ENCODE measurements at regions not wholly inside any gene's neighbourhood (a gene's known extent, or its start where the extent isn't known, plus 50 kb on each side); places are given as distances from the start of the nearest gene placed in this dataset.
"Not testable (repeated sequence)": the region's sequence is repeated elsewhere in the genome, so short reads cannot be mapped to it uniquely, and the experiment has no call there.

- H3K79me2 ChIP-seq (ENCODE audit: control insufficient read depth, low read length) = no peaks in the 10 kb centered on the region
- H3K4me1 ChIP-seq (ENCODE audit: control insufficient read depth, low read length) = no peaks in the 10 kb centered on the region
- H4K20me1 ChIP-seq (ENCODE audit: control insufficient read depth, insufficient read depth, low read depth, low read length) = no peaks in the 10 kb centered on the region
- H3K9me3 ChIP-seq (ENCODE audit: control insufficient read depth, insufficient read depth, low read length) = no peaks in the 10 kb centered on the region
- no peak overlapping the region for H3K27ac ChIP-seq (ENCODE audit: low read depth, low read length)
- H3K4me2 ChIP-seq (ENCODE audit: low read length) = no peak overlapping the region
- TF ChIP-seq EZH2phosphoT487 (IDR thresholded peaks at IDR 0.05; ENCODE audit: borderline replicate concordance, low read length) (no peak), CTCF (IDR thresholded peaks at IDR 0.05; ENCODE audit: low read depth, low read length, poor library complexity, severe bottlenecking) (no peak)
- no peaks in the 10 kb centered on the region for H3K9me2 ChIP-seq (replicated peaks; ENCODE audit: control insufficient read depth, low read length)
- H3F3A ChIP-seq (ENCODE audit: control insufficient read depth, insufficient read depth) = no peaks in the 10 kb centered on the region
- no peak overlapping the region for H3K4me3 ChIP-seq (ENCODE audit: low read length)
- H3K27me3 ChIP-seq (ENCODE audit: control insufficient read depth, low read length) = no peaks in the 10 kb centered on the region
- H3K36me3 ChIP-seq (ENCODE audit: control insufficient read depth, low read length) = no peaks in the 10 kb centered on the region
Observed at GRCh38 chr2:215535125-215535668, 99.3 kb upstream of the FN1 start.

GRCh38 chr2:215533716-215534115 lies 97.8 kb upstream of the FN1 start:
- H3K4me1 ChIP-seq (ENCODE audit: control insufficient read depth, low read length); H3K9me3 ChIP-seq (ENCODE audit: control insufficient read depth, insufficient read depth, low read length); H3F3A ChIP-seq (ENCODE audit: control insufficient read depth, insufficient read depth); H3K27ac ChIP-seq (ENCODE audit: low read depth, low read length); H3K4me3 ChIP-seq (ENCODE audit: low read length); H4K20me1 ChIP-seq (ENCODE audit: control insufficient read depth, insufficient read depth, low read depth, low read length); H3K79me2 ChIP-seq (ENCODE audit: control insufficient read depth, low read length); H3K4me2 ChIP-seq (ENCODE audit: low read length); H3K27me3 ChIP-seq (ENCODE audit: control insufficient read depth, low read length); H3K36me3 ChIP-seq (ENCODE audit: control insufficient read depth, low read length); H3K9me2 ChIP-seq (replicated peaks; ENCODE audit: control insufficient read depth, low read length): not testable (repeated sequence)

DNA sequence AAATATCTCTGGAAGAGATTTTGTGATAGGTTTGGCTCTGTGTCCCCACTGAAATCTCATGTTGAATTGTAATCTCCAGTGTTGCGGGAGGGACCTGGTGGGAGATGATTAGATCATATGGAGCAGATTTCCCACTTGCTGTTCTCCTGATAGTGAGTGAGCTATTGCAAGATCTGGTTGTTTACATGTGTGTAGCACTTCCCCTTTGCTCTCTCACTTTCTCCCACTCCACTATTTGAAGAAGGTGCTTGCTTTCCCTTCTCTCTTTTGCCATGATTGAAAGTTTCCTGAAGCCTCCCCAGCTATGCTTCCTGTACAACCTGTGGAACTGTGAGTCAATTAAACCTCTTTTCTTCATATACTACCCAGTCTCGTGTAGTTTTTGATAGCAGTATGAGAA lies 97.0 kb upstream of the FN1 start:
- no peaks in the 10 kb centered on the region for H3K27me3 ChIP-seq (ENCODE audit: control insufficient read depth, low read length)
- no peaks in the 10 kb centered on the region for H4K20me1 ChIP-seq (ENCODE audit: control insufficient read depth, insufficient read depth, low read depth, low read length)
- no peaks in the 10 kb centered on the region for H3K9me2 ChIP-seq (replicated peaks; ENCODE audit: control insufficient read depth, low read length)
- no peak overlapping the region for H3K27ac ChIP-seq (ENCODE audit: low read depth, low read length)
- no peaks in the 10 kb centered on the region for H3F3A ChIP-seq (ENCODE audit: control insufficient read depth, insufficient read depth)
- TF ChIP-seq EZH2phosphoT487 (IDR thresholded peaks at IDR 0.05; ENCODE audit: borderline replicate concordance, low read length) (no peak), CTCF (IDR thresholded peaks at IDR 0.05; ENCODE audit: low read depth, low read length, poor library complexity, severe bottlenecking) (no peak)
- no peak overlapping the region for H3K4me2 ChIP-seq (ENCODE audit: low read length)
- H3K79me2 ChIP-seq (ENCODE audit: control insufficient read depth, low read length) = no peaks in the 10 kb centered on the region
- no peaks in the 10 kb centered on the region for H3K36me3 ChIP-seq (ENCODE audit: control insufficient read depth, low read length)
- no peaks in the 10 kb centered on the region for H3K9me3 ChIP-seq (ENCODE audit: control insufficient read depth, insufficient read depth, low read length)
- H3K4me3 ChIP-seq (ENCODE audit: low read length) = no peak overlapping the region
- H3K4me1 ChIP-seq (ENCODE audit: control insufficient read depth, low read length) = no peaks in the 10 kb centered on the region

DNA sequence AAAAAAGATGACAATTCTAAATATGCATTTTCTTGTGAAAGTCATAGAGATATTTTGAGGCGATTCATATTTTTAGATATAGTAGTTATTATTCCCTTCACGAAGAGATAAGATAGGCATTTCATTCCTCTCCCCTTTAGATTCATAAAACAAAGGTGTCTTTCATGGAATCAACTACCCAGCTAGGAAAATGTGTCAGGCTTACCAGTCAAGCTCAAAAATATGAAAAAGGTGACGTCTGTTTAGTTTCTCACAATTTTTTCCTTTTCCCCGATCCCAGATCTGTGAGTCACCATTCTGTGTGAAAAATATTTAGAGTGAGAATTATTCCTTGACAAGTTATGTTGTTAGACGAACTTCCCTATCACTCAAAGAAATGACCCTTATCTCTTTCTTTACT lies 95.4 kb upstream of the FN1 start:
- H3K27ac ChIP-seq (ENCODE audit: low read depth, low read length) = no peak overlapping the region
- no peaks in the 10 kb centered on the region for H3K36me3 ChIP-seq (ENCODE audit: control insufficient read depth, low read length)
- no peaks in the 10 kb centered on the region for H3K79me2 ChIP-seq (ENCODE audit: control insufficient read depth, low read length)
- H3K4me2 ChIP-seq (ENCODE audit: low read length) = no peak overlapping the region
- H3K4me1 ChIP-seq (ENCODE audit: control insufficient read depth, low read length) = no peaks in the 10 kb centered on the region
- no peaks in the 10 kb centered on the region for H3F3A ChIP-seq (ENCODE audit: control insufficient read depth, insufficient read depth)
- H3K27me3 ChIP-seq (ENCODE audit: control insufficient read depth, low read length) = no peaks in the 10 kb centered on the region
- H3K9me2 ChIP-seq (replicated peaks; ENCODE audit: control insufficient read depth, low read length) = no peaks in the 10 kb centered on the region
- H3K9me3 ChIP-seq (ENCODE audit: control insufficient read depth, insufficient read depth, low read length) = no peaks in the 10 kb centered on the region
- no peak for TF ChIP-seq EZH2phosphoT487 (IDR thresholded peaks at IDR 0.05; ENCODE audit: borderline replicate concordance, low read length)
- TF ChIP-seq CTCF (IDR thresholded peaks at IDR 0.05; ENCODE audit: low read depth, low read length, poor library complexity, severe bottlenecking) = no peak
- no peak overlapping the region for H3K4me3 ChIP-seq (ENCODE audit: low read length)
- H4K20me1 ChIP-seq (ENCODE audit: control insufficient read depth, insufficient read depth, low read depth, low read length) = no peaks in the 10 kb centered on the region

All from DOHH2 (cell line).